Fibroblast of gingiva (primary cell): ENCODE measurements at regions not wholly inside any gene's neighbourhood (a gene's known extent, or its start where the extent isn't known, plus 50 kb on each side); places are given as distances from the start of the nearest gene placed in this dataset.

Experiments
- DNase-seq: peaks from one replicate; pipeline ENCODE4 v3.0.0-alpha.2; 2011; ENCODE audit warnings: low read depth

DNA sequence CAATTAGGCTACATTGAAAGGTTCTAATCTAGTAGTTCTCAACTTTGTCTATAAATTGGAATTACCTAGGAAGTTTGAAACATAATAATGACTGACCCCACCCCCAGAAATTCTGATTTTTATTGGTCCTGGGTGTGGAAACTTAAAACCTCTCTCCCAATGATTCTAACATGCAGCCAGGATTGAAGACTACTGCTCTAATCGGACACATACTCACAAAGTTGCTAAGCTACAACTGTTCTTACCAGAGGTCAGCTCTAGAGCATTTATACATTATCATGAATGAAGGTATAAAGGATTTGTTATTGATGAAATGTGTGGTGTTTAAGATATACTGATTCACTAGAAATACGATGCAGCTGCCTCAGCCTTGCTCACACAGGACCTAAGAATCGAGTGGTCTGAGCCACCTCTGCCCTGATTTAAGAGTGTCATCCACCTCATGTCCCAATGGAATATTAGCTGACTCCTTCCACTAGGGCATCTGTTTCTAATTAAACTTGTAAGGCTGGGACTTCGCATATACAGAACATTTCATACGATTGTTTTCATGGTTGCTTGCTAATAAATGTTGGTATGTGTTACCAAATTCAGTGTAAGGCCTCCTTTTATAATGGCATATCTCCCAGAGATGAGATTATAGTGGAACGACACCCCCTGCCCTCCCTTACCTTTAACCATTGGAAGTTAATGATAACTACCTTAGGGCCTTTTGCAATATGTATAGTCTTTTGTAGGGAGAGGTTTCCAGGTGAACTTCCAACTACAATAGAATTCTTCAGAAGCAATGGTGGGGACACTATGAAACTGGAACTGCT, 410.8 kb upstream of the PDE3A start:
- peak; percentile 89 for DNase-seq

DNA sequence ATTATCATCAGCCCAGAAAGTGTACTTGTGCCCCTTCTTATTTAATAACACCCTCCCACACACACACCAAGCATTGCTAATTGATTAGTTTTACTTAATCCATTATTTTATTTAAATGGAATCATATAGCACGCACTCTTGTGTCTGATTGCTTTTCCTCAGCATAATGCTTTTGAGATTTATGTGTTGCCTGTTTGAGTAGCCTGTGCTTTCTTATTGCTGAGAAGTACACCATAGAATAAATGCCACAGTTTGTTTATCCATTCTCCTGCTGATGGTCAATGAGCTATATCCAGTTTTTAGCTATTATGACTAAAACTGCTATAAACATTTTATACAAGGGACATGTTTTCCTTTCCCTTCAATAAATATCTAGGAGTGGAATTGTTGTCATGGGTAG, 409.9 kb upstream of the PDE3A start:
- no peak for DNase-seq

DNA sequence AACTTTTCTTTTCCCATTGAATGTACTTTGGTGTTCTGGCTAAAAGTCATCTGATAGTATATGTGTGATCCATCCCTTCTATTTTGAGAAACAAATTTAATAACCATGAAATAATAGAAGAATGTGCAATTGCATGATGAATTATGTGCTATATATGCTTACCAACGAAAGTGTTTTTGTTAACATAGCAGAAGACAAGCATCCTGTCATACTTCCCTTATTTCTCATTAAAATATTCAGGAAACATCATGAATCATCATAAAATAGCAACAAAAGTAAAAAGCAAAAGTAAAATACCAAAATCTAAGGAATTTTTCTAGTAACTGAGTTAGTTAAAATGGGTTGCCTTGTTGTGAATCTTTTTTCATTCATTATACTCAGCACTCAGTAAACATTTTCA, 409.0 kb upstream of the PDE3A start:
- DNase-seq = peak; percentile 42

DNA sequence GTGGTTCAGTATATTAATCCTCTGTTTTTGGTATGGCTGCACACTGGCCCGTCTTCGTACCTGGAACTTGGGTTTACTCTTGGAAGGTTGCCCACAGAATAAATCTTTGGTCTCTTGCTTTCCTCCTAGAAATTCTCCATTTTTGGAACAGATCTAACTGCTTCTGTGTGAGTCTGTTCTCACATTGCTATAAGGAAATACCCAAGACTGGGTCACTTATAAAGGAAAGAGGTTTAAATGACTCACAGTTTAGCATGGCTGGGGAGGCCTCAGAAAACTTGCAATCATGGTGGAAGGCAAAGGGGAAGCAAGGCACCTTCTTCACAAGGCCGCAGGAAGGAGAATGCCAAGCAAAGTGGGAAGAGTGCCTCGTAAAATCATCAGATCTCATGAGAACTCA, 407.8 kb upstream of the PDE3A start:
- no peak for DNase-seq

DNA sequence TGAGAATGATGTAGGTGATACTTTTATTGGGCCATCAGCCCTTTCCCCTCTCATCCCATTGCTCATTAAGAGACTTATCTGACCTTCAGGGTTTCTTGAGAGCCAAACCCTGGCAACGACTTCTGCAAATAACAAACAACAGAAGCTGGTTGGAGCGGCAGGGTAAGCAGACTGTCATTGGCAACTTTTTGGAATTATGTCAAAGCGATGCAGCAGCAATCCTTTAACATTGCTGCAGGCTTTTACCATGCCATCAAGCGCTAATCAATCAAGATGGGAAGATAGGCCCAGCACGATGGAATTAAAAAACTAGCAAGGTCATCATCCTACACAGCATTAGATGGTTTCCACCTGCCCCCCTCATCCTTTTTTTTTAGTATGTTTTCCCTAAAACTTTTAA, 406.1 kb upstream of the PDE3A start:
- DNase-seq = no peak

DNA sequence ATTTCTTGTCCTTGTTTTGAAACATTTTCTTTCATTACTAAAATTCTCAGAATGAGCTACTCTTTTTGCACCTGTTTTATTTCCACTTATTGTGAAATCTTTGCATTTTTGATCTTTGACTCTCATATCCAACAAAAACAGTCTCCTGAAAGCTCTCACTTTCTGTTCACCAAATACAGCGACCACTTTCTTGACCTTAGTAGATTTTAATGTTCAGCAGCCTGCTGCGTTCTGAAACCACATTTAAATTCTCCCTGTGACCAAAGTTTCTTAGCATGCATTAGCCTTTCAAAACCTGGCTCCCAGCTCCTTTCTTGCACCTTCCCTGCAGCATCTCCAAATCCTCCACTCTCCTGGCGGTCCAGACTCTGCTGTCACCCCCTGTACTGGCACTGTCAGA, 404.4 kb upstream of the PDE3A start:
- DNase-seq = no peak

DNA sequence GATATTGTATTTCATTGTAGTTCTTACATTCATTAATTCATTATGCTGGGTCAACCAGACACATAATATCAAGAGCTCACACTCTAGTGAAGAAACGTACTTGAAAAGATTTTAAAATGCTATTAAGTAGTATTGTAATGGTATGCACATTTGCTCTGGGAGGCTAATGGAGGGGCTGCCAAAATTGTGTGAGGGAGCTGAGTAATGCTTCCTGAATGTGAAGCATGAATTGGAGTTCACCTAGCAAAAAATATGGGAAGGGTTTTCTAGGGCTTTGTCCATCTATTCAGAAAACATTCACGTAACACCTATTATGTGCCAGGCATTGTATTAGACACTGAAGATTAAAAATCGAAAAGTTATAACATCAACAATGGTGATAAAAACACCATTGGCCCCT, 403.8 kb upstream of the PDE3A start:
- no peak for DNase-seq

DNA sequence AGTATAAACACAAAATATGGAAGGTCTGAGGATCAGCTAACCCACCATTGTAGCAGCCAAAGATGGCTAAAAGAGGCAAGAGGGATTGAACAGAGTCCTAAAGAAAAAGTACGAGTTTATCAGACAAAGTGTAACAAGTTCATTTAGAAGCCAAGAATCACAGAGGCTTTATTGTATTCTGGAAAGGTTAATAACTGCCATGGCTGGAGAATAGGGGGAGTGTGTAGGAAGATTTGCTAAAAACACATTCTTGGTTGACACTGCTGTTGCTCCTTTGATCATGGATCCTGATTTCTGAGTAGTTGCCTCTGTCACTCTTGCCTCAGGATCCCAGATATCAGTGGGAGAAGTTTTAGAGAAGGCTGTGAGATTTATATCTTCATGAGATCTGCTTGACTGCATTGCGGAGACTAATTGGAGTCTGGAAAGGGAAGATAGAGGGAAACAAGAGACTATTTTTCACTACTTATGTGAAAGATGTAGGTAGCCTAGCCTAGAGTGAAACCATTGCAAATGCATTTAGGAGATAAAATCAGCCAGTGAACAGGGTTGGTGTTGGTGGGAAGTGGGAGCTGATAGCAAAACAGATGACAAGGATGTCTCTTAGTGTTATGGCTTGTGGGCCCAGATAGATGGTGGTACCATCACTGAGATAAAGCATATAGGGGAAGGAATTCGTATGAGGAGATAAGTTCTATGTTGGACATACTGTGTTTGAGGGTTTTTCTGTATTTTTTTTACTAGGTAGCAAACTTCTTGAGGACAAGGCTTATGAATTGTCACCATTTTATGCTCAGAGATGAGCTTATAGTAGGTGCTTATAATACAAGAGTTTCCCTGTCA, 402.9 kb upstream of the PDE3A start:
- DNase-seq = no peak

DNA sequence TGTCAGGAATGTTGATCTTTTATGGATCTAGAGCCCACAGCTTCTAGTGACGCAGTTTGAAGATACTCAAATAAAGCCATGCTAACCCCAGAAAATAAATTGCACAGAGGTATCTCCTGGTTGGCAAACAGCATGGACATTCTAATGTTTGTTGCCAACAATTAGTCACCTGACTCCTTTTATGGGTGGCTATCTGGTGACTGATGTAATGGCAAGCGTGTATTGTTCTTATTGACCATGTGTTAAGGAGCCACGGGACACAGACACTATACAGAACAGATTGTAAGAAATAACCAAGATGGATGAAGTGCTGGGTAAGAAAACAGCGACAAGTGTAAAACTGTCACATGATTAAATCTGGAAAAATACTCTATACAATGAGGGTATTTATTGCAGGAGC, 401.3 kb upstream of the PDE3A start:
- no peak for DNase-seq

DNA sequence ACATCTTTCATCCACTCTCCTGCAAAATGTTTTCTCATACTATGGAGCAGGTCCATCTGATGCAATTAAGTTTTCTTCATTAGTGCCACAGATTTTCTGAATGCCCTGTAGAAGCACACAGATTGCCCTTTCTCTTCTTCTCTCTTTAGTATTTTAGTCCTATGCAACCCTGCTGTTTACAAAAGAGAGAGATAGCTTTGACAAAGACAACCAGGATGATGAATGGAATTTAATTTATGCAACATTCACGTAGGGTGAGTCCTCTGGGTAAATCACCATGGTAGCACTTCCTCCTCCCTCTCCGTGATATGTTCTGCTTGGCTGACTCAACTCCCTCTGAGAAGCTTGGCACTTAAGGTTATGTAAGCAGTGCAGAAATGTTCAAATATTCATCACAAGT, 400.9 kb upstream of the PDE3A start:
- DNase-seq = peak; percentile 93

DNA sequence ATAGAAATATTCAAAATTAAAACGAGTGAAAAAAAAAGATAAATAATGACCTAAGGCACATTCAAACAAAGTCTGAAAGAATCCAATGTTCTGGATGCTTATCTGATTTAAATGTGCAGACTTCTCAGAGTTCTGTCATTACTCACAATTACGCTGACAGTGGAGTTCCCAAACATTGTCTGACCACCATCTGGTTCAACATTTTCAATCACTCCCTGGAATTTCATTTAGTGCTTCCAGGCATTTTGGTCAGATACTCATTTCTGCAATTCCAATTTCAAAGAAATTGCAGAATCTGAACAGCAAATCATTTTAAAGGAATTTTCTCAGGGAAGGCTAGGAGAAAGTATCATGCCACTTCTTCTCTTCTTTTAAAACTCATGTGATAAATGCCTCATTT, 398.2 kb upstream of the PDE3A start:
- peak; percentile 68 for DNase-seq

DNA sequence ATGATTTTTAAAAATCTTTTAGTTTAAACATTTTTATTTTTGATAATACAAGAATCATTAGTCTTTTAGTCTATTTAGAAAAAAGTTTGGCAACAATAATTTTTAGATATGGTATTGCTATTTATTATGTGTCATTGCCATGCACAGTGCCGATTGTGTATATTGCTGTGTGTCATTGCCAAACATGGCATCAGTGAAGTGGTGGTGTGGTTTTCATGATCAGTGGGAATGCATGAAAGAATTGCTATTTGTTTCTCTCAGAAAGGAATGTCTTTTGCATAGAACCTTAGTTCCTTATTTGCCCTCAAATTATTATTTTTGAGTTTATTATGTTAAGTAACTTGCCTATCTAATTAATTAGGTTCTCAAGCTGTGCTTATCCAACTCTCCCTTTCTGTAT, 397.5 kb upstream of the PDE3A start:
- no peak for DNase-seq

DNA sequence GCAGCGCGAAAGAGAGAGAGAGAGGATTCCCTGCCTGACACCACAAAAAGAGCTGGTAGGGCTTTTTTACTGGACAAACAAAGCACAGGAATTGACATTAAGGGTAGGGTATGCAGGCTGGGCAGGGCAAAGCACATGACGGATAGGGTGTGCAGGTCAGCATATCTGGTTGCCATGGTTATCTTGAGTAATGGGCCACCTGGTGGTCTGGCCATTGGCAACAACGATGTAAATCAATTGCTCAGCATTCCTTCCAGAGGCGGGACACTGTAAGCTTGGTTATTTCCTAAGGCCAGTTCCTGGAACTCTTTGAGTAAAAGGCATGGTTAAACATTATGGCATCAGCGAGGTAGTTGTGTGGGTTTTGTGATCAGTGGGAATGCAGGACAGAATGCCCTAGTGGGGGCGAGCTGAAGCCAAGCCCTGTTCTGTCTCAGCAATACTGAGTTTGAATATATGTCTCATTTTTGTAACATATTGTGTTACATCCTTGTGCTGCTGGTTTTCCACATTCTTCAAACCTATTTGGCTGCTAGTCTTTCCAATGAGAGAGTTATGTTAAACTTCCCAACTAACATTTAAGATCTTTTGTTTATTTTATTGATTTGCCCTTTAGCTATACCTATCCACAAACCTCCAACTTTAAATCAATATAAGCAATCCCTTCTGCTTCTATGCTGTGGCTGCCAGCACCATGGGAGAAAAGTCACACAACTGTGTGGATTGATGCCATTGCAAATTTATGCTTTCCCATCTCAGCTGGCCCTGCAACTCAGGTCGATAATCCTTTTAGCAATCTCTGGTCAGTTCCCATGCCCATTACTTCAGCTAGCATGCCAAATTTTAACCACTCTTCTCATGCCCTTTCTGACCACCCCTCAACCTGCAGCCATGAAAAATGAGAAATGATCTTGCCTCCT, 396.7 kb upstream of the PDE3A start:
- peak; percentile 49 for DNase-seq

DNA sequence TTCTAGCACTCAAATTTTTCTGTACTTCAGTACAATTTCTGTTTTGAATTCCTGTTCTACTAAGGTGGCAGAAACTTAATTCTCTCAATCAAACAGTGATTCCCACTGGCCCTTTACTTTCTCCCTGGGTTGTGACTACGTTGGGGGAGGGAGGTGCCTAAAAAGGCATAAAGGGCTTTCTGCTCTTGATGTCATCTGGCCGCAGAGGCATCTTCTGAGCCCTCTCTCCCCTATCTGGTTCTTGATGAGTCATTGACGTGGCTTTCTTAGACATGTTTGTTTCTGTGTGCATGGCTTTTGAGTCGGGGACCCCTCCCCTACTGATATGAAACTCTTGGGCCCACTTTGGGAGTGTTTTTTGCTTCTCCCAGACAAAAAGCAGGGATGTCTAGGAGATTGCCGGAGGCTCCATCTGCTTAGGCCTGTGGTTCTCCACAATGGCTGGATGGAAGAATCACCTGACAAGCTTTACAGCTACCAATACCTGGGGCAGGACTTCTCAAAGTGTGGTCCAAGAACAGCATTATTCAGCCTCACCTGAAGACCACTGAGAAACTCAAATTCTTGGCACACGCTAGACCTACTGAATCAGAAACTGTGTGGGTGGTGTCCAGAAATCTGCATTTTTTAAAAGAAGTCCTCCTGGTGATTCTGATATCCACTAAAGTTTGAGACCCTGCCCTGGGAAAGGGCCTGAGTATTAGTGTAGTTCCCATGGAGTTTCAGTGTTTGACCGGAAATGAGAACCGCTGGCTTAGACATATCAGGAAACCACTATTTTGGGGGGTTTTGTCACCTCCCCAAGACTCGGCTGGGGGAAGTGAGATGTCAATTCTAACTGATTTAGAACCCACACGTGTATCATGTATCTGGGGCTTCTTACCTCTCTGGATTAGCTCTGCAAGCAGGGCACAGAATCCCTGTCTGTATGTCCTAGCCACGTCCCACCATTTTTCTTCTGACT, 395.7 kb upstream of the PDE3A start:
- DNase-seq = no peak

DNA sequence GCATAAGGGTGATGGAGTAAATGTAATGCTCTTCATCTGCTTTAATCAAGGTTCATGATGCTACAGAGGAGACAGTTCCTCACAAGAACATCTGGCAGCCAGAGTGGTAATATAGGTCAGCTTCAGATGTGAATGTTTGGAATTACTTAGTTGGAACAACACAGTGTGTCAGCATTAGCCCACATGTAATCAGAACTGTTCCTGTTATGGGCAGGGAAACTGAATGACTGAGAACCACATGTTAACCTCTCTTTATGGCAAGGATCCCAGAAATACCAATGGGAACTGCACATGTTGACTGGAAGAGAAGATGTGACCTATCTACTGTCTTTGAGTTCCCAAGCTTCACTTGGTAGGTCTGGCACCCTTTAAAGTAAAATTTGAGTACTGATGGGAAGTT, 390.1 kb upstream of the PDE3A start:
- peak; percentile 98 for DNase-seq

DNA sequence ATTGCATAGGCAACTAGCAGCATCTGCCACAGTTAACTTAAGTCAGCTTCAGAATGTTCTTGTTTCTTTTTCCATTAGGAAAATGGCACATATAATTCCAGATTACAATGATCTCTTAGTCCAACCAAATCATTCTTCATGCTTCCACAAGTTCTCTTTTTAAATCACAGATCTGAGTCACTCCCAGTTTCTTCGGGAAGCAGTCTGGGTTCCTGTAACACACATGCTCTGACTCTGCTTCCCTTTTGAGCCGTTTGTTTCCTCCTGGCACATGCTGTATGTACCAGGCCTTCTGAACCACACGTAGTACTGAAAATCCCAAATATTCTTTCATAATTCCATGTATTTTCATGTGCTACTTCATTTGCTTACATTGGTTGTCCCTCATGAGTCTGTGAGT, 388.8 kb upstream of the PDE3A start:
- no peak for DNase-seq

DNA sequence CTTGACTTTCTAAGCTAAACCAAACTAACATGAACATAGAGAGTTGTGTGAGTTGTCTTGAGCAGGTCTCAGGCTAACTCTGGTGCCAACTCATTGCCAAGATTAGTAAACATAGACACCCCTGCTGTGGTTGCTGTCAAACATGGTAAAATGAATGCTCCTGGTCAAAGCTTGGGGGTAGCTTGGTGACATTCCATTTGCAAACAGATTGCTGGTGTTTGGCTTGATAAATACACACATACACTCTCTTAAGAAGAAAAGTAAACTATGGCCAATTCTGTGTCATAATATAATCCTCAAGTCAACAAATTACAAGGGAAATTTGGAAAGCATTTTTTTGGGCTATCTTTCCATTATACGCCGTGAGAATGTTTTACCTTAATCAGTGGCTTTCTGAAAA, 386.4 kb upstream of the PDE3A start:
- DNase-seq = no peak

DNA sequence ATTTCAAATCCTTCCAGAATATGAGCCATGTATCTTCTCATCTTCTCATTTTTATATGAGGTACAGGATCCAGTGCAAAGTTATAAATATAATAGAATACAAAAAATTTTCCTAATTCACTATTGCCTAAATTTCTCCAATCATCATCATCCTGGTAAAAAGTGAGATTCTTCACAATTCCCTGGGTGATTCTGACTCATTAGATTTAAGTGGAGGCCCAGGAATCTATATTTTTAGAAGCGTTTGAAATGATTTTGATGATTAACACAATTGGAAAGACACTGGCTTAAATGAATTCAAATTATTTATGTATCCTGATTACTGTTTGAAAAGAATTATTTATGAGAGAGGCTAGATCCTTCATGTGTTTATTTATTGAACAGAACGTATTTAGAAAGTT, 380.3 kb upstream of the PDE3A start:
- no peak for DNase-seq

DNA sequence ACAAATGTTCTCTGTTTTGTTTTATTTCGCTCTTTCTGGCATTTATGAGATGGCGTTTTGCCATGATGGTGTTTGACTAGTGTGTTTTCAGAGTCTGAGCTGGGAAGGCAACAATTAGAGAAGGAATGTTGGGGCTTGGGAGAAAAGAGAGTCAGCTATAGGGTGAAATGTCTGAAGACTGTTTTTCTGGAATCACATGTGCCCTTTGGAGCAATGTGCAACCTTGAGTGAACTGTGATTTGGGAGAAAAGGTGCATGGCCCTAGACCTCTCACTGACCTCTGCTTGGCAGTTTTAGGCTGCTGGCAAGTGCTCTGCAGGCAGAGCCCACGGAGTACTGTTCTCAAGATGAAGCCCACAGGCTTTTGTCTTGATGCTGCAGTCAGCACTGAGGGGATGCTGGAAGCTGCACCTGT, 379.9 kb upstream of the PDE3A start:
- DNase-seq = peak; percentile 40

DNA sequence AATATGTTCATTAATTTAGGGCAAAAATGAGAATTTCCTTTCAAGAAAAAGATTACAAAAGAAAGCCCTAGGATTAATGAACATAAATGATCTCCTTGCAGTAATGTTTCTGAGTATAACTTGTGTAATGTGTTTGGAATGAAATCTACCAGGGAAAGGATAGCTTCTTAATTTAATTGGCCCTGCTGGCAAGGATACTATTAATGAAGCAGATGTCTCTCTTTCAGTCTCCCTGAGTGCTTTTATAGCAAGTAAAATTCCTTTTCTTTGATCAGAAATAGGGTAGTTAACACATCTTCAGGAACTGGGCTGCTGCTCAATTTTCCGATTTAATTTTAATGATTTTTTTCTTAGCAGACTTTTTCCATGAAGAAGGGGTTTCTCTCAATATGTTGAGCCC, 379.4 kb upstream of the PDE3A start:
- peak; percentile 26 for DNase-seq

DNA sequence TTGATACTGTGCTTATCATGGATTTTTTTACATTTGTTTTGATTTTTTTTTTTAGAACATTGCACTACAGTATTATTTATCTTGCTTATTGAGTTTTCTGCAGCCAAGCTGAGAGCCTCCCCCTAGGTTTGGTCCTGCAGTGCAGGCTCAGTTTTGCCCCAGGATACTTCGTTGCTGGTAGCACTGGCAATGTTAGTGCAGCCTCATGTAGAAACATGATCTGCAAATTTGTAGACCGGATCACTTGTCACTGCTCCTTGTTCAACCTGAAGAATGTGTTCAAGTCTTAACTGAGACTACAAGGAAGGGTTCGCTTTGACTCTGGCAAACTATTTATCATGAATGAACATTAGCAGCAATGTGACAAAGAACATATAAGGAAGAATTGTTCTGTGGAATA, 377.2 kb upstream of the PDE3A start:
- no peak for DNase-seq
